Mammary epithelial cell (primary cell): ENCODE measurements at regions not wholly inside any gene's neighbourhood (a gene's known extent, or its start where the extent isn't known, plus 50 kb on each side); places are given as distances from the start of the nearest gene placed in this dataset.

Experiments used
- CTCF ChIP-seq, 2 donors: IDR thresholded peaks in 1 of 2; conservative IDR thresholded peaks in 1 of 2; 2 replicates each; pipeline ENCODE4 v1.5.1; 2011 to 2012; ENCODE audit warnings: inconsistent platforms in 2 of 2, low read length in 2 of 2, mild to moderate bottlenecking in 2 of 2, control low read depth in 1 of 2, low read depth in 1 of 2; ENCODE audit not compliant: insufficient read depth in 1 of 2; ENCODE audit errors: extremely low read depth in 1 of 2
- EZH2 ChIP-seq: IDR thresholded peaks from 2 replicates; pipeline ENCODE4 v1.6.1; 2012; ENCODE audit warnings: low read length, inconsistent platforms, borderline replicate concordance

GRCh38 chr2:11998626-11999378, 252.4 kb downstream of the LPIN1 start:
- TF ChIP-seq CTCF (conservative IDR thresholded peaks at IDR 0.05 in 1 of 2, IDR thresholded peaks at IDR 0.05 in 1 of 2; ENCODE audit: extremely low read depth in 1 of 2, insufficient read depth in 1 of 2, low read depth in 1 of 2, low read length in 2 of 2): no peak
- TF ChIP-seq EZH2: no peak
